Neuronal stem cell (in vitro differentiated cells): ENCODE measurements at regions not wholly inside any gene's neighbourhood (a gene's known extent, or its start where the extent isn't known, plus 50 kb on each side); places are given as distances from the start of the nearest gene placed in this dataset.

Experiments
- DNase-seq: peaks from one replicate; pipeline ENCODE4 v3.0.0-alpha.2; 2013; ENCODE audit warnings: low spot score
- H2AFZ ChIP-seq: one replicate; pipeline ENCODE4 v1.6.1; 2013; ENCODE audit warnings: mild to moderate bottlenecking, low read length, inconsistent platforms
- H2AK5ac ChIP-seq: 2 replicates; pipeline ENCODE4 v1.6.1; 2013; ENCODE audit warnings: low read depth, mild to moderate bottlenecking, inconsistent platforms, low read length, moderate library complexity, mixed read lengths
- H2BK120ac ChIP-seq: 2 replicates; pipeline ENCODE4 v1.6.1; 2013; ENCODE audit warnings: low read depth, mild to moderate bottlenecking, inconsistent platforms, low read length, moderate library complexity, mixed read lengths
- H2BK12ac ChIP-seq: one replicate; pipeline ENCODE4 v1.6.1; 2013; ENCODE audit warnings: low read length, inconsistent platforms
- H2BK15ac ChIP-seq: 2 replicates; pipeline ENCODE4 v1.6.1; 2013; ENCODE audit warnings: mild to moderate bottlenecking, low read length, inconsistent platforms, mixed read lengths
- H2BK5ac ChIP-seq: one replicate; pipeline ENCODE4 v1.6.1; 2013; ENCODE audit warnings: inconsistent platforms, mild to moderate bottlenecking, low read length, moderate library complexity
- H3K14ac ChIP-seq: one replicate; pipeline ENCODE4 v1.6.1; 2013; ENCODE audit warnings: low read length, inconsistent platforms
- H3K18ac ChIP-seq: 2 replicates; pipeline ENCODE4 v1.6.1; 2013; ENCODE audit warnings: low read length, inconsistent platforms
- H3K23ac ChIP-seq: 2 replicates; pipeline ENCODE4 v1.6.1; 2013; ENCODE audit warnings: low read depth, mild to moderate bottlenecking, mixed read lengths, low read length, inconsistent platforms; ENCODE audit not compliant: poor library complexity
- H3K27ac ChIP-seq: replicated peaks from 3 replicates; pipeline ENCODE4 v1.5.1; 2013; ENCODE audit warnings: low read length, inconsistent platforms
- H3K27me3 ChIP-seq, 3 experiments: 2 replicates each; pipeline ENCODE4 v1.6.1; 2013; ENCODE audit warnings: low read length in 3 of 3, mild to moderate bottlenecking in 2 of 3, inconsistent platforms in 1 of 3, low read depth in 1 of 3, mixed read lengths in 1 of 3, moderate library complexity in 1 of 3; ENCODE audit not compliant: control insufficient read depth in 3 of 3, insufficient read depth in 3 of 3
- H3K36me3 ChIP-seq, 2 donors: replicated peaks in 1 of 2; 2 replicates each; pipeline ENCODE4 v1.6.1; 2013; ENCODE audit warnings: low read length in 2 of 2; ENCODE audit not compliant: control insufficient read depth in 2 of 2, insufficient read depth in 2 of 2
- H3K4ac ChIP-seq: 2 replicates; pipeline ENCODE4 v1.6.1; 2013; ENCODE audit warnings: inconsistent platforms, mild to moderate bottlenecking, low read length, moderate library complexity
- H3K4me1 ChIP-seq, 2 donors: 1 replicate in 1 of 2; 2 replicates in 1 of 2; pipeline ENCODE4 v1.6.1; 2013; ENCODE audit warnings: low read length in 2 of 2, low read depth in 1 of 2; ENCODE audit not compliant: control insufficient read depth in 2 of 2, insufficient read depth in 1 of 2
- H3K4me2 ChIP-seq: one replicate; pipeline ENCODE4 v1.6.1; 2013; ENCODE audit warnings: mild to moderate bottlenecking, low read length, inconsistent platforms; ENCODE audit not compliant: insufficient read depth, poor library complexity, severe bottlenecking
- H3K4me3 ChIP-seq, 2 donors: 2 replicates each; pipeline ENCODE4 v1.5.1; 2013; ENCODE audit warnings: low read length in 2 of 2, mild to moderate bottlenecking in 2 of 2, inconsistent platforms in 1 of 2, moderate library complexity in 1 of 2
- H3K79me1 ChIP-seq: one replicate; pipeline ENCODE4 v1.6.1; 2013; ENCODE audit warnings: low read depth, mild to moderate bottlenecking, inconsistent platforms, low read length, moderate library complexity
- H3K9ac ChIP-seq: one replicate; pipeline ENCODE4 v1.6.1; 2013; ENCODE audit warnings: mild to moderate bottlenecking, low read depth, low read length, inconsistent platforms; ENCODE audit not compliant: poor library complexity
- H3K9me3 ChIP-seq, 2 donors: replicated peaks in 1 of 2; 2 replicates each; pipeline versions ENCODE3 to v1.6.1; 2013; ENCODE audit warnings: low read length in 2 of 2, mild to moderate bottlenecking in 2 of 2, inconsistent platforms in 1 of 2, low read depth in 1 of 2, mixed read lengths in 1 of 2, moderate library complexity in 1 of 2; ENCODE audit not compliant: control insufficient read depth in 2 of 2, insufficient read depth in 1 of 2
- H4K8ac ChIP-seq: one replicate; pipeline ENCODE4 v1.6.1; 2013; ENCODE audit warnings: low read depth, mild to moderate bottlenecking, inconsistent platforms, low read length, moderate library complexity
- H4K91ac ChIP-seq: one replicate; pipeline ENCODE4 v1.6.1; 2013; ENCODE audit warnings: low read length, low read depth, mild to moderate bottlenecking, inconsistent platforms; ENCODE audit not compliant: poor library complexity
- WGBS, 2 donors: extraction: QIAGEN DNeasy Blood & Tissue Kit; methylation state at CpG; one replicate each; pipeline ENCODE4 v1.1.7; 2013; ENCODE audit warnings: missing lambda C conversion rate in 2 of 2, mixed read lengths in 1 of 2; ENCODE audit not compliant: insufficient read length in 2 of 2, insufficient replicate concordance in 1 of 2; ENCODE audit errors: extremely low coverage in 2 of 2; 5-methylcytosine and 5-hydroxymethylcytosine counted together

GRCh38 chr4:167885071-167885470 is 207.3 kb upstream of the ANXA10 start:
- H4K8ac ChIP-seq = no peak overlapping the region
- no peak overlapping the region for H3K23ac ChIP-seq
- H2BK15ac ChIP-seq = no peak overlapping the region
- no peaks in the 10 kb centered on the region for H3K36me3 ChIP-seq
- no peak overlapping the region for H3K4ac ChIP-seq
- no peak overlapping the region for H2BK120ac ChIP-seq
- no peaks in the 10 kb centered on the region for H3K79me1 ChIP-seq
- peaks cover 2 to 9% of the 10 kb centered on the region in 2 donors for H3K9me3 ChIP-seq
- H2AFZ ChIP-seq = no peak overlapping the region
- no peak overlapping the region for H3K18ac ChIP-seq
- H2AK5ac ChIP-seq = no peak overlapping the region
- H3K4me2 ChIP-seq = no peak overlapping the region
- H3K9ac ChIP-seq = no peak overlapping the region
- H3K14ac ChIP-seq = no peak overlapping the region
- no peak overlapping the region for H4K91ac ChIP-seq
- DNase-seq = no peak
- no peaks in the 10 kb centered on the region for H3K27me3 ChIP-seq
- WGBS, 2 donors = no CpG with 5 or more reads among the region's 1 CpG
- H2BK12ac ChIP-seq = no peak overlapping the region
- peaks cover 0 to 4% of the 10 kb centered on the region in 2 donors for H3K4me1 ChIP-seq
- H3K27ac ChIP-seq = no peak overlapping the region
- H3K4me3 ChIP-seq = no peak overlapping the region
- no peak overlapping the region for H2BK5ac ChIP-seq

GRCh38 chr4:167885872-167886271 is 206.5 kb upstream of the ANXA10 start:
- Histone ChIP-seq H3K9me3 (peaks cover 2 to 9% of the 10 kb centered on the region in 2 donors), H2BK15ac (no peak overlapping the region), H2BK120ac (no peak overlapping the region), H2BK12ac (no peak overlapping the region), H3K9ac (no peak overlapping the region), H3K36me3 (no peaks in the 10 kb centered on the region), H3K79me1 (no peaks in the 10 kb centered on the region), H2BK5ac (no peak overlapping the region), H3K27ac (no peak overlapping the region), H4K8ac (no peak overlapping the region), H3K4ac (no peak overlapping the region), H3K23ac (no peak overlapping the region), H2AFZ (no peak overlapping the region), H3K18ac (no peak overlapping the region), H3K4me1 (peaks cover 0 to 4% of the 10 kb centered on the region in 2 donors), H3K4me3 (no peak overlapping the region), H4K91ac (no peak overlapping the region), H3K27me3 (no peaks in the 10 kb centered on the region), H2AK5ac (no peak overlapping the region), H3K14ac (no peak overlapping the region), H3K4me2 (no peak overlapping the region)
- DNase-seq = no peak
- no CpG with 5 or more reads among the region's 1 CpG for WGBS, 2 donors

- Histone ChIP-seq H3K79me1 (no peaks in the 10 kb centered on the region), H3K4me3 (peak overlapping the region in 1 of 2 donors; percentile 61), H2BK120ac (no peak overlapping the region), H3K18ac (peak overlapping the region; percentile 84), H3K4me2 (no peak overlapping the region), H3K4ac (no peak overlapping the region), H3K36me3 (no peaks in the 10 kb centered on the region), H3K9me3 (peaks cover 2 to 9% of the 10 kb centered on the region in 2 donors), H3K4me1 (peaks cover 0 to 4% of the 10 kb centered on the region in 2 donors), H2AFZ (peak overlapping the region; percentile 22), H2BK5ac (no peak overlapping the region), H2AK5ac (peak overlapping the region; percentile 6), H3K27me3 (no peaks in the 10 kb centered on the region), H2BK12ac (peak overlapping the region; percentile 69), H4K8ac (no peak overlapping the region), H2BK15ac (no peak overlapping the region), H3K9ac (no peak overlapping the region), H3K14ac (no peak overlapping the region), H4K91ac (no peak overlapping the region), H3K27ac (no peak overlapping the region), H3K23ac (no peak overlapping the region)
- DNase-seq = no peak
- no CpG with 5 or more reads among the region's 6 CpGs for WGBS, 2 donors
These were observed 204.6 kb upstream of the ANXA10 start for GRCh38 chr4:167887726-167888125.

GRCh38 chr4:167890226-167890625 is 202.1 kb upstream of the ANXA10 start:
- Histone ChIP-seq H3K14ac (no peak overlapping the region), H3K4me1 (peaks cover 0 to 2% of the 10 kb centered on the region in 2 donors), H3K4me2 (no peak overlapping the region), H3K79me1 (no peaks in the 10 kb centered on the region), H3K23ac (no peak overlapping the region), H2AK5ac (no peak overlapping the region), H2AFZ (no peak overlapping the region), H3K9me3 (peaks cover 2 to 9% of the 10 kb centered on the region in 2 donors), H3K9ac (no peak overlapping the region), H3K27me3 (no peaks in the 10 kb centered on the region), H3K36me3 (no peaks in the 10 kb centered on the region), H3K4me3 (no peak overlapping the region), H3K18ac (no peak overlapping the region), H2BK12ac (no peak overlapping the region), H2BK120ac (no peak overlapping the region), H2BK15ac (no peak overlapping the region), H2BK5ac (no peak overlapping the region), H4K91ac (no peak overlapping the region), H3K4ac (no peak overlapping the region), H4K8ac (no peak overlapping the region), H3K27ac (no peak overlapping the region)
- DNase-seq = no peak
